SU-DHL-6 (cell line): ENCODE measurements at regions not wholly inside any gene's neighbourhood (a gene's known extent, or its start where the extent isn't known, plus 50 kb on each side); places are given as distances from the start of the nearest gene placed in this dataset.

Experiments
- H2AFZ ChIP-seq: fragments of 200-600 bp; sonication (generic); 2 replicates; pipeline ENCODE4 v1.6.1; 2014; ENCODE audit warnings: low read depth, mild to moderate bottlenecking, moderate library complexity, mixed read lengths, antibody characterized with exemption, low read length; ENCODE audit not compliant: severe bottlenecking
- H3F3A ChIP-seq: fragments of 200-600 bp; shearing (Covaris generic); 2 replicates; pipeline ENCODE4 v1.6.0; 2016; ENCODE audit warnings: antibody characterized with exemption, mild to moderate bottlenecking; ENCODE audit not compliant: insufficient read depth
- H3K27ac ChIP-seq: fragments of 200-600 bp; sonication (generic); 2 replicates; pipeline ENCODE4 v1.5.1; 2016; ENCODE audit warnings: low read depth, mild to moderate bottlenecking, low read length, moderate library complexity, mixed read lengths
- H3K27me3 ChIP-seq: fragments of 200-600 bp; sonication (generic), shearing (Covaris generic); 2 replicates; pipeline ENCODE4 v1.6.0; 2014; ENCODE audit warnings: mild to moderate bottlenecking, low read length
- H3K36me3 ChIP-seq: fragments of 200-600 bp; sonication (generic); 2 replicates; pipeline ENCODE4 v1.6.1; 2014; ENCODE audit warnings: mild to moderate bottlenecking, low read length, mixed read lengths
- H3K4me2 ChIP-seq: fragments of 300-600, 200-600 bp; shearing (Covaris generic), sonication (generic); 2 replicates; pipeline ENCODE4 v1.6.0; 2014; ENCODE audit warnings: low read length, low read depth, mild to moderate bottlenecking; ENCODE audit not compliant: poor library complexity, severe bottlenecking
- H3K4me3 ChIP-seq: fragments of 200-600 bp; sonication (generic); 2 replicates; pipeline ENCODE4 v1.5.1; 2014; ENCODE audit warnings: antibody characterized with exemption, low read length, mild to moderate bottlenecking, mixed read lengths; ENCODE audit not compliant: insufficient read depth, poor library complexity, severe bottlenecking
- H3K79me2 ChIP-seq: fragments of 200-600 bp; sonication (generic); 2 replicates; pipeline ENCODE4 v1.6.1; 2014; ENCODE audit warnings: mild to moderate bottlenecking, low read length, moderate library complexity; ENCODE audit not compliant: insufficient read depth
- H3K9ac ChIP-seq: fragments of 200-600 bp; sonication (generic); 2 replicates; pipeline ENCODE4 v1.7.0; 2014; ENCODE audit warnings: mild to moderate bottlenecking, low read length
- H3K9me2 ChIP-seq: fragments of 200-600 bp; sonication (generic); replicated peaks from 2 replicates; pipeline ENCODE4 v1.6.1; 2014; ENCODE audit warnings: low read length; ENCODE audit not compliant: insufficient read depth
- H3K9me3 ChIP-seq: fragments of 200-600 bp; sonication (generic); 2 replicates; pipeline ENCODE4 v1.6.1; 2014; ENCODE audit warnings: low read length, mixed read lengths; ENCODE audit not compliant: insufficient read depth
- H4K20me1 ChIP-seq: fragments of 200-600 bp; sonication (generic); 2 replicates; pipeline ENCODE4 v1.6.1; 2014; ENCODE audit warnings: low read depth, mild to moderate bottlenecking, antibody characterized with exemption, low read length, moderate library complexity, mixed read lengths
- EZH2phosphoT487 ChIP-seq: fragments of 200-600 bp; sonication (generic), shearing (Covaris generic); conservative IDR thresholded peaks from 2 replicates; pipeline ENCODE4 v1.6.1; 2018; ENCODE audit warnings: mild to moderate bottlenecking, antibody characterized with exemption, low read length, moderate library complexity, mixed read lengths
- TF ChIP-seq, protein P1 (sequence below): fragments of 200-600 bp; sonication (generic); IDR thresholded peaks from one replicate; pipeline ENCODE4 v1.5.1; 2017; ENCODE audit warnings: antibody characterized with exemption, mild to moderate bottlenecking, low read length, moderate library complexity; ENCODE audit not compliant: insufficient read depth, poor library complexity, severe bottlenecking

DNA sequence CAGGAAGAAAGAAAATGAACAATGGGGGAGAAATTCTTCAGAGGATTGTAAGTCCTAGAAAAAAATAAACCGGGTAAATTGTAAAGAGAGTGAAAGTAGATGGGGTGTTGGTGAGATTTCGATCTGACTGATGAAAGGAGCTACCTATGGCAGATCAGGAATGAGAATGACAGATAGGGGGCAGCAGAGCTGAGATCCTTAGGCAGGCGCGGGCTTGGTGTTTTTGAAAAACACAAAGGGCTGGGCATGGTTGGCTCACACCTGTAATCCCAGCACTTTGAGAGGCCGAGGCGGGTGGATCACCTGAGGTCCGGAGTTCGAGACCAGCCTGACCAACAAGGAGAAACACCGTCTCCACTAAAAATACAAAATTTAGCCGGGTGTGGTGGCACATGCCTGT lies 1468.6 kb upstream of the SLC10A2 start:
- no peak overlapping the region for H3K4me3 ChIP-seq
- no peak overlapping the region for H3K27ac ChIP-seq
- H3K27me3 ChIP-seq, result no peaks in the 10 kb centered on the region
- no peaks in the 10 kb centered on the region; the same call in 1 of the 2 replicates for H3K9me2 ChIP-seq
- H3K79me2 ChIP-seq, result no peaks in the 10 kb centered on the region
- no peak overlapping the region for H2AFZ ChIP-seq
- H3K9ac ChIP-seq, result no peak overlapping the region
- H3F3A ChIP-seq, result no peaks in the 10 kb centered on the region
- H3K4me2 ChIP-seq, result no peak overlapping the region
- no peak for TF ChIP-seq EZH2phosphoT487
- TF ChIP-seq, protein P1, sequence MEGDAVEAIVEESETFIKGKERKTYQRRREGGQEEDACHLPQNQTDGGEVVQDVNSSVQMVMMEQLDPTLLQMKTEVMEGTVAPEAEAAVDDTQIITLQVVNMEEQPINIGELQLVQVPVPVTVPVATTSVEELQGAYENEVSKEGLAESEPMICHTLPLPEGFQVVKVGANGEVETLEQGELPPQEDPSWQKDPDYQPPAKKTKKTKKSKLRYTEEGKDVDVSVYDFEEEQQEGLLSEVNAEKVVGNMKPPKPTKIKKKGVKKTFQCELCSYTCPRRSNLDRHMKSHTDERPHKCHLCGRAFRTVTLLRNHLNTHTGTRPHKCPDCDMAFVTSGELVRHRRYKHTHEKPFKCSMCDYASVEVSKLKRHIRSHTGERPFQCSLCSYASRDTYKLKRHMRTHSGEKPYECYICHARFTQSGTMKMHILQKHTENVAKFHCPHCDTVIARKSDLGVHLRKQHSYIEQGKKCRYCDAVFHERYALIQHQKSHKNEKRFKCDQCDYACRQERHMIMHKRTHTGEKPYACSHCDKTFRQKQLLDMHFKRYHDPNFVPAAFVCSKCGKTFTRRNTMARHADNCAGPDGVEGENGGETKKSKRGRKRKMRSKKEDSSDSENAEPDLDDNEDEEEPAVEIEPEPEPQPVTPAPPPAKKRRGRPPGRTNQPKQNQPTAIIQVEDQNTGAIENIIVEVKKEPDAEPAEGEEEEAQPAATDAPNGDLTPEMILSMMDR, result no peak
- H4K20me1 ChIP-seq, result no peaks in the 10 kb centered on the region
- no peaks in the 10 kb centered on the region for H3K36me3 ChIP-seq
- H3K9me3 ChIP-seq, result no peaks in the 10 kb centered on the region

DNA sequence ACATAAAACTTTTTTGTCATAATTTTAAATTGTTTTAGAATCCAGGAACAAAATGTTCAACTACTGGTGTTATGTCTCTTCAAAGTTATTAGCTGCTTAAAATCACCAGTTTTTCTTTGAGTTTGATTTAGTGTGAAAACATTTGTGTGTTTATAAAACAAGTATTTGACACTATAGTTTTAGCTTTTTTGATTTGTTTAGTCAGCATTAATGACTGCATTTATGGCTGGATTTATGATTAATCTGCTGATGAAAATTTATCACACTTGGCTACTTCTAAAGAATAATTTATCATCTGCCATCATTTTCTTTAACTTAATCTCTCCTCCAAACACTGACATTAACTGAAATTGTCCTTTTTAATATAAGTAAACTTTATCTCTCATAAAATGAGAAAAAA lies 1465.9 kb upstream of the SLC10A2 start:
- H3F3A ChIP-seq, result no peaks in the 10 kb centered on the region
- H3K79me2 ChIP-seq, result no peaks in the 10 kb centered on the region
- no peak overlapping the region for H2AFZ ChIP-seq
- H4K20me1 ChIP-seq, result no peaks in the 10 kb centered on the region
- TF ChIP-seq EZH2phosphoT487, result no peak
- TF ChIP-seq, protein P1, result no peak
- H3K27me3 ChIP-seq, result no peaks in the 10 kb centered on the region
- no peaks in the 10 kb centered on the region; the same call in 1 of the 2 replicates for H3K9me2 ChIP-seq
- H3K4me2 ChIP-seq, result no peak overlapping the region
- H3K27ac ChIP-seq, result no peak overlapping the region
- no peaks in the 10 kb centered on the region for H3K9me3 ChIP-seq
- H3K36me3 ChIP-seq, result no peaks in the 10 kb centered on the region
- H3K4me3 ChIP-seq, result no peak overlapping the region
- no peak overlapping the region for H3K9ac ChIP-seq

GRCh38 chr13:104530741-104531140 lies 1464.5 kb upstream of the SLC10A2 start:
- Histone ChIP-seq H3K4me3 (no peak overlapping the region), H3K4me2 (no peak overlapping the region), H3K9ac (no peak overlapping the region)

More at GRCh38 chr13:104530741-104531140, 1464.5 kb upstream of the SLC10A2 start:
- no peaks in the 10 kb centered on the region; the same call in 1 of the 2 replicates for H3K9me2 ChIP-seq
- H3F3A ChIP-seq, result no peaks in the 10 kb centered on the region
- no peaks in the 10 kb centered on the region for H3K9me3 ChIP-seq
- no peaks in the 10 kb centered on the region for H4K20me1 ChIP-seq
- no peak for TF ChIP-seq EZH2phosphoT487
- TF ChIP-seq, protein P1, result no peak
- no peaks in the 10 kb centered on the region for H3K27me3 ChIP-seq
- no peaks in the 10 kb centered on the region for H3K36me3 ChIP-seq
- H3K27ac ChIP-seq, result no peak overlapping the region
- H3K79me2 ChIP-seq, result no peaks in the 10 kb centered on the region
- no peak overlapping the region for H2AFZ ChIP-seq
